T1000 (cell line): ENCODE measurements at regions not wholly inside any gene's neighbourhood (a gene's known extent, or its start where the extent isn't known, plus 50 kb on each side); places are given as distances from the start of the nearest gene placed in this dataset.
"Not testable (repeated sequence)": the region's sequence is repeated elsewhere in the genome, so short reads cannot be mapped to it uniquely, and the experiment has no call there.

Experiments used
- DNase-seq: peaks from one replicate; lab custom pipeline; 2025; ENCODE audit warnings: mixed read lengths; lab: John Stamatoyannopoulos, UW

GRCh38 chr18:46179306-46179705 lies 75.1 kb downstream of the HAUS1 start:
- DNase-seq, result no peak

DNA sequence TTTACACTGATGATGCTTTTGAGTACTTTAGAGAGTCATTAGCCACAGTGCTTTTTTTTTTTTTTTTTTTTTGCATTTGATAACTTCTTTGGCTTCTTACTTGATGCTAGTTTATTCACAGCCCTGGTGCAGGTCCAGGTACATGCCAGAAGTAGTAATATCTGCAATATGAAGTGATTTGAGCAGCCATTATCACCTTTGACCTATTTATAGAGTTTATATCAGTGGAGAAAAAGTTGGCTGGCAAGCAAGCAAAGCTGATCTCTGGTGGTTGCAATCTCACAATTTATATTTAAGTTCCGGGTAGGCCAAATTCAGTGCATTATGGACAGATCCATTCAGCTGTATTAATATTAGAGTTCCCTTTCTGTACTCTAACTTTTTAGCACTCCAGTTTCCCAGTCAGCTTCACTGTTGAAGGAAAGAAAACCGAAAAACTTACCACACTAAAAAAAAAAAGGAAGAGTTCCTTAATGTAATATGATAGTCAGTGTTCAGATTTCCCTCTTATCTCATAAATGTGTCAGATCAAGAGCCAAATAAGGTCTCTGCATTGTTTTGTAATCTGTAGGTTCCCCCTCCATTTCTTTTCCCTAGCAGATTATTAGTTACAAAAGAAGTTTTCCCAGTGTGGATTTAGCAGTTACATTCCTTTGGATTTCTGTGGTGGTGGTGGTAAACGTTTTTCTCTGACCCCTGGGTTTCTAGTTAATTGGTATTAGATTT lies 78.6 kb downstream of the HAUS1 start:
- DNase-seq, result no peak

DNA sequence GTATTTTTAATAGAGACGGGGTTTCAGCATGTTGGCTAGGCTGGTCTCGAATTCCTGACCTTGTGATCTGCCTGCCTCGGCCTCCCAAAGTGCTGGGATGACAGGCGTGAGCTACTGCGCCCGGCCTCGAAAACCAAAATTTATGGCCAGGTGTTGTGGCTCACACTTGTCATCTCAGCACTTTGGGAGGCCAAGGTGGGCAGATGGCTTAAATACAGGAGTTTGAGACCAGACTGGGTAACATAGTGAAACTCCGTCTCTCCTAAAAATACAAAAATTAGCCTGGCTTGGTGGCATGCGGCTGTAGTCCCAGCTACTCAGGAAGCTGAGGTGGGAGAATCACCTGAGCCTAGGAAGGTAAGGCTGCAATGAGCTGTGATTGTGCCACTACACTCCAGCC lies 80.1 kb downstream of the HAUS1 start:
- DNase-seq, result not testable (repeated sequence)

GRCh38 chr18:46184727-46185126 lies 80.5 kb downstream of the HAUS1 start:
- no peak for DNase-seq

DNA sequence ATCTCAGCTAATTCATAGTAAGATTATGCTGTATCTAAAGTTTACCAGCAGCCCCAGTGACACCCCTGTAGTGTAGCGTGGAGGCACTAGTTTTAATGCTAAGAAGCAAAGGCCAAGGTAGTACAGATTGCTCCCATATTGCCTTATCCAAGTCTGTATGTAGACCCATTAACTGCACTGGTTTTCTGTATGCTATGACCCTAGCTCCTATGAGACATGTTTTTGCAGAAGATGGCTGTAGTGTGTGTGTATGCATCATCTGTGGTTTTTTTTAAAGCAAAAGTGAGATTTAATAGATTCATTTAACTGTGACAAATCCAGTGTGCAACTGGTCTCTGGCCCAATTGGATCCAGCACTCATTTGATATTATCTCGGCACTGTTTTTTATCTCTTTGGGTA lies 86.5 kb downstream of the HAUS1 start:
- no peak for DNase-seq

- DNase-seq, result no peak
Measured at GRCh38 chr18:46196627-46197243, 92.5 kb downstream of the HAUS1 start.

DNA sequence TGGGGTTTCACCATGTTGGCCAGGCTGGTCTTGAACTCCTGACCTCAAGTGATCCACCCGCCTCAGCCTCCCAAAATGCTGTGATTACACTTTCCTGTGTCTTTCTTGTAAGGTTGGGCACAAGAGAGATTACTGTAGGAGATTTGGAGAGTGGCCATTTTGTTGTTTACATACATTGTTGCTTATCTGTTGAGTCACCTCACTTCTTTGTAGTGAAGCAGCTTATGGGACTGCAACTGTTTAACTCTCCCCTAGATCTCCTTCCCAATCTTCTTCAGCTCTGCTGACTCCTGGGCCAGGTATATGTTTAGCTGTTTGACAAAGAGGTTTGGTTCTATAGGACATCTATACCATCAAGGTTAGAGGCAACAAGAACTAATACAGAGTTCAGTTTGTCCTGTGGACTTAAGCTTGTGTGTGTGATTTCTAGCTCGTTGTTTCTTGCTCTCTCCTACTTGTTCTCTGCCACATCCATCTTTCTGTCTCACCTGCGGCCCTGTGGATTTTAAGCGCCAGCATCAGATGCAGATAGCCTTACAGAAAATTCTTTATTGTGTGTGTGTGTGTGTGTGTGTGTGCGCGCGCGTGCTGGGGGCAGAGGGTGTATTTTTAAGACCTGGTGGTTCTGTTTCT lies 95.4 kb downstream of the HAUS1 start:
- DNase-seq, result no peak

- not testable (repeated sequence) for DNase-seq
Measured at GRCh38 chr18:46200178-46201055, 96.2 kb downstream of the HAUS1 start.

DNA sequence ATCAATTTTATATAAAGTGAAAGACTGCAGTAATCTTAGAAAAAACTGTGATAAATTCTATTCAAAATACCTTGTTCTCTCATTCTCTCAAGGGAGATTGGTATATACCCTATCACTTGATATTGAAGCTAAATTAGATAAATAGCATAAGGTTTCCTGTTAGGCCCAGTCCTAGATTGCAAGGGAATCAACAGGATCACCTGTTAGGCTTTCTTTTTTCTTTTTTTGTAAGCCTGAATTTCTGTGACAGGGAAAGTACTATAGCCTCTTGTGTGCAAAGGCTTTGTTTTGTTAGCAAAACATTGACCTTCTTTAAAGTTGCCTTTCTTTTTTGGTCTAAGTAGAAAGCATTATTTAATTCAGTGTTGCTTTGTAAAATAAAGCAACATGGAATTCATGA lies 100.0 kb downstream of the HAUS1 start:
- no peak for DNase-seq

GRCh38 chr18:46207985-46208384 lies 103.8 kb downstream of the HAUS1 start:
- DNase-seq, result no peak

- DNase-seq, result no peak
Measured at GRCh38 chr18:46209161-46209560, 105.0 kb downstream of the HAUS1 start.

GRCh38 chr18:46211816-46212215 lies 107.6 kb downstream of the HAUS1 start:
- DNase-seq, result no peak

DNA sequence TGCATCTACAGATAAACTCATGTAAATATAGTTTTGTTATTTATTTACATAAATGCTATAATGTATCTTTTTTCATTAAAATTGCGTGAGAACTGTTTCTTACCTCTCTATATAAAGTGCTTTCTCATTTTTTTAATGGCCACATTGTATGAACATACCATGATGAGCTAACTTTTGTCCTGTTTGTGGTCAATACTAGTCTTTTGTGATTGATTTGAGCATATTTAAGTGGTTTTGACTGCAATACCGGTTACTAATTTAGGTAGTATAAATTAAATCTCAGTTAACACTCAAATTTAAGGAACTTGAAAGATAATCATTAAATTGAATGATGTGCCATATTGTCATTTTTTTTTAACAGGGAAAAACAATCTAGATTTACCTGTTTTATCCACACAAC lies 108.2 kb downstream of the HAUS1 start:
- no peak for DNase-seq

- DNase-seq, result no peak
Measured at GRCh38 chr18:46213295-46213694, 109.1 kb downstream of the HAUS1 start.

DNA sequence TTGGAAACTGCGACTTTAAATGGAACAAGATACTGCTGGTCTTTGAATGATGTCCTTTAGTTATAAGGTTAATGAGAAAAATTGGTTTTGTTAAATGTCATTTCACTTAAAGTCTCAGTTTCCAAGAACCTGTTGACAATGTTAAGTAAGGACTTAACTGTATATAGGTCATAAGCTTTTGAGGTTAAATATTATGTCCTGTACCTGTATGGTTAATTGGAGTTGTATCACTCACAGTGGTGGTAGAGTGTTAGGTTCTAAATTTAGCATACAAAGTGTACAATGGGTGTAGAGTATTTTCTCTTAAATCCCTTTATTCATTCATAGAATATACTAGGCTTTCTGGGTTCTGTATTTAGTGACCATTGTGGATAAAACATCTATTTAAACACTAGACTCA lies 110.2 kb downstream of the HAUS1 start:
- DNase-seq, result no peak

DNA sequence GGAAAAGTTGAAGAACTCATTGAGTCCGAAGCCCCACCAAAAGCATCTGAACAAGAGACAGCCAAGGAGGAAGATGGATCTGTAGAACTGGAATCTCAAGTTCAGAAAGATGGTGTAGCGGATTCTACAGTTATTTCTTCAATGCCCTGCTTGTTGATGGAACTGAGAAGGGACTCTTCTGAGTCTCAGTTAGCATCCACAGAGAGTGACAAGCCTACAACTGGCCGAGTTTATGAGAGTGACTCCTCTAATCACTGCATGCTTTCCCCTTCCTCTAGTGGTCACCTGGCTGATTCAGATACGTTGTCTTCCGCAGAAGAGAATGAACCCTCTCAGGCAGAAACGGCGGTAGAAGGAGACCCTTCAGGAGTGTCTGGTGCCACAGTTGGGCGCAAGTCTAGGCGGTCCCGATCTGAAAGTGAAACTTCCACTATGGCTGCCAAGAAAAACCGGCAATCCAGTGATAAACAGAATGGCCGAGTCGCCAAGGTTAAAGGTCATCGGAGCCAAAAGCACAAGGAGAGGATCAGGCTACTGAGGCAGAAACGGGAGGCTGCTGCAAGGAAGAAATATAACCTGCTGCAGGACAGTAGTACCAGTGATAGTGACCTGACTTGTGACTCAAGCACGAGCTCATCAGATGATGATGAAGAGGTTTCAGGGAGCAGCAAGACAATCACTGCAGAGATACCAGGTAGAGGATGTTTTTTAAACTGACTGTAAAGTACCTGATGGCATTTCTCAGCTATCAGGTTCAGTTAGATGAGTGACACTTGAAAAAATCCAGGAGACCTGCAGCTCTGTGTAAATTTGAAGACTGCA lies 111.9 kb downstream of the HAUS1 start:
- DNase-seq, result no peak

DNA sequence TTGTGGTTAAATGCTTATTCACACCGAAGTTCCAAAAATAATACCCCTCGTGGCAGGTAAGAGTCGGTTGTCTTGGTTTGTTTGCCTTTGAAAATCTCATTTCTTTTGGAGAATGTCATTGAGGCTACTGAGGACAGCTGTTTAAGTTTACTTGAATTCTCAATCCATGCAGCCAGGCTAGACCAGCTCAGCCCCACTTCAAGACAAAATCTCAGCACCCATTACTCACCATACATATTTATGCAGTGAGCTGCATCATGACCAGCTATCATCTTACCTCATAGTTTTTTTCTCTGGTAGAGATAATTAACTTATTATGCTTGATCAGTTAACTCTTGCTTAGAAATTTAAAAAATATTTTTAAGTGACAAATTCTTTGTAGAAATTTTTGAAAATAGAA lies 115.9 kb downstream of the HAUS1 start:
- DNase-seq, result no peak

- no peak for DNase-seq
Measured at GRCh38 chr18:46222093-46222492, 117.9 kb downstream of the HAUS1 start.

- DNase-seq, result no peak
Measured at GRCh38 chr18:46222710-46223360, 118.7 kb downstream of the HAUS1 start.

DNA sequence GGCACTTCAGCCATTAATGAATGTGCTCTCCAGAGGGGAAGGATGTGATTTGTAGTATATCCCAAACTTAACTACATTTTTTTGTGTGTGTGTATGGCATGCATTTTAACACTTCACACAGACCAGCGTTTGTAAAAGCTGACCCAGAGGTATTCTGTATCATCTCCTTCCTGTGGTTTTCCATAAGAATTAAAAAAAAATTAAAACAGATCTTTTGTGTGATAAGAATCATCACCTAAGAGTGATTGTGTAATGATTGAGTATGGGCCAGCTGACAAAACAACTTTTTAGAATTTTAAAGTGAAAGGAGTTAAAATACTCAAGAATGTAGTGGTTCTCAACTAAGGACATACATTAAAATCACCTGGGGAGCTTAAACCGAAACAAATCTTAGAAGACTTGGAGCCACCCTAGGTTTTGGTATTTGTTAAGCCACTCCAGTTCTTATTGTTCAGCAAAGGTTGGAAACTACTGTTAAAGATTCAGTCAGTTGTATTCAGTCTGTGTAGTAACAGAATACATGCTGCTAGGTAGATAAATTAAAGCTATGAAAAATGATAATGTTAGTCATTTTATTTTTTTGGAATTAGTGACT lies 120.1 kb downstream of the HAUS1 start:
- no peak for DNase-seq

- no peak for DNase-seq
Measured at GRCh38 chr18:46226461-46226860, 122.3 kb downstream of the HAUS1 start.
